ENCODE measurements at regions not wholly inside any gene's neighbourhood (a gene's known extent, or its start where the extent isn't known, plus 50 kb on each side); places are given as distances from the start of the nearest gene placed in this dataset.

DNA sequence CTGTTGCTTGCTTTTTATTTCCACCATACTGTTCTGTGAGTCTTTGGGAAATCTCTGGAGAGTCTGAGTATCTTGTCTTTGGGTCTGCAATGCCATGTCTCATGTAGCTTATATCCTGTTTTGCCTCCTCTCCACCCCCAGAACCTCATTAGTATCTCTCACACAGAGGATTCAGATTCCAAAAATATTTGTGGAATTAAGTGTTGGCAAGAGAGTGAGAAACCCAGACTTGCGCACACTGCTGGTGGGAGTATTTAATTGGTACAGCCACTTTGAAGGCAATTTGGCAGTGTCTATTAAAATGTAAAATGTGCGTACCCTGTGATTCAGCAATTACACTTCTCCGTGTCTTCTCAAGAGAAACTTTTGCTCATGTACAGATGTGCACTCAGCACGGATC lies 68.6 kb downstream of the ZNF621 start:
- no peak for TF ChIP-seq EZH2phosphoT487 (IDR thresholded peaks at IDR 0.05; ENCODE audit: borderline replicate concordance)
- TF ChIP-seq CTCF (conservative IDR thresholded peaks at IDR 0.05; ENCODE audit: low read length) = no peak

Measured in Loucy (cell line).